ENCODE measurements at regions not wholly inside any gene's neighbourhood (a gene's known extent, or its start where the extent isn't known, plus 50 kb on each side); places are given as distances from the start of the nearest gene placed in this dataset.
"Not testable (repeated sequence)": the region's sequence is repeated elsewhere in the genome, so short reads cannot be mapped to it uniquely, and the experiment has no call there.

DNA sequence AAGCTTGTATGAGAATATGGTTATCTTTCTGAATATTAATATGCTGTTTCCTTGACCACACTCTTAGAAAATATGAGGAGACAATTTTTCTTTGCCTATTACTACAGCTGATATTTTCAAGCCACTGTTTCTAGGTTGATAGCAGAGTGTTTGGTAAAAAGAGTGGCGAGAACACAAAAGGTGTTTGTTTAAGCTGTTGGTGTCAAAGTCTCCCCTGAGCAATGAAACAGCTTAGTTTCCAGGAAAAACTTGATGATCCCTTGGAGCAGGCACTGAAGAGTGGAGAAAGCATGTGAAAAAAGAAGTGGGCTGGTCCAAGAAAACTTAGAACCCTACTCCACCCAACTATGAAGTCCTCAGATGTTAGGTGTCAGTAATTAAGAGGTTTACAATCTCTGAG lies 182.7 kb downstream of the TFAP2B start:
- DNase-seq = no peak

DNA sequence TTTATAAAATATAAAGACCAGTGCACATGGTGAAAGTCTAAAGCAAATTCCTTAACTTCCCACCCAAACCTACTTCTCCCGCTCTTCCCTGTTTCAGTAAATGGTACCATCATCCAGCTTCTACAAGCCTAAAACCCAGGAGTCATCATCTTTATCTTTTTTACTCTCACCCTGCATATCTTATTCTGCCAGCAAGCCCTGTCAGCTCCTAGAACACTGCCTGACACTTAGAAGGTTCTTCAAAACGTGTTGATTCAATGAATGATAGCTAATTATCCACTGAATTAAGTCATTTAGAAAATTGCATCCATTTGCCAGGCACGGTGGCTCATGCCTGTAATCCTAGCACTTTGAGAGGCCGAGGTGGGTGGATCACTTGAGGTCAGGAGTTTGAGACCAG lies 185.7 kb downstream of the TFAP2B start:
- DNase-seq = no peak

DNA sequence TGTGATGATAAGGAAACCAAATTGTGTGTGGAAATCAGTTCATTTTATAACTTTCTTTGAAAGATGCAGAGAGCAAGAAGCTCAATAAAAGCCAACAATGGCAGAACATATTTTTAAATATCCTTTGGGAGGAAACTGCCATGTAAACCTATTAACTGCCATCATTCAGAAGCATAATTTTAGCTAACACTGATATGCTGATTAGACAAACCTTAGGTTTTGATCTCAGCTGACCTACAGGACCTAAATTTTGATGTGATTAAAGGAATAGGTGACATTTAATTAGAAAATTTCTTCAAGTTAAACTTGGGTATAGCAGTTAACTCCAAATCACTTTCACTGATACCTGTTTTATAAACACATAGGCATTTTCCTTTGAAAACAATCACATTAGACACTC lies 187.1 kb downstream of the TFAP2B start:
- DNase-seq = no peak

DNA sequence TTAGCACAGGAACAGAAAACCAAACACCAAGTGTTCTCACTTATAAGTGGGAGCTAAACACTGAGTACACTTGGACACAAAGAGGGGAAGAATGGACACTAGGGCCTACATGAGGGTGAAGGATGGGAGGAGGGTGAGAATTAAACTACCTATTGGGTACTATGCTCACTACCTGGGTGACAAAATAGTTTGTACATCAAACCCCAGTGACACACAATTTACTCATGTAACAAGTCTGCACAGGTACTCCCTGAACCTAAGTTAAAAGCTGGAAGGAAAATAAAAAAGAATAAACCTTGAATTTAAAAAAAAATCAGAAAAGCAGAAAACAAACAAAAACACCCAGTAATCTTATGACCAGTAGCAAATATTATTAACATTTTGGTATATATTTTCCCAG lies 188.6 kb downstream of the TFAP2B start:
- DNase-seq = no peak

DNA sequence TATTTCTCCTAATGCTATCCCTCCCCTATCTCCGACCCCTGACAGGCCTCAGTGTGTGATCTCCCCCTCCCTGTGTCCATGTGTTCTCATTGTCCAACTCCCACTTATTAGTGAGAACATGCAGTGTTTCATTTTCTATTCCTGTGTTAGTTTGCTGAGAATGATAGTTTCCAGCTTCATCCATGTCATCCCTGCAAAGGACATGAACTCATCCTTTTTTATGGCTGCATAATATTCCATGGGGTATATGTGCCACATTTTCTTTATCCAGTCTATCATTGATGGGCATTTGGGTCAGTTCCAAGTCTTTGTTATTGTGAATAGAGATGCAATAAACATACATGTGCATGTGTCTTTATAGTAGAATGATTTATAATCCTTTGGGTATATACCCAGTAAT lies 190.0 kb downstream of the TFAP2B start:
- not testable (repeated sequence) for DNase-seq

DNA sequence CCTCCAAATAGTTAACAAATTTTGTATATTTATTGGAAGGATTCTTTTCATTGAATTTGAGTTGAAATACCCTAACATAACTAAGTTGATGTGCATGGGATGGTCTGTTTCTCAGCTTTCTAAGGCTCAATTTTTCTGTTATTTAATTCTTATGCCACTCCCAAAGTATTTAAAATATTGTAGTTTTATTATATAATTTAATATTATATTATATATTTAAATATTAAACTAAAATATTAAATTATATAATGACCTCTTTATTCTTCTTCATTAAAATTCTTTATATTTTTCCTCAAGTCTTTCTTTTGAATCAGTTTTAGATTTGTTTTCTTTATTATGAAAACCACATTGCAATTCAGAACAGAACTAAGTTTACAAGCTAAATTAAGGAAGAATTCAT lies 194.7 kb downstream of the TFAP2B start:
- DNase-seq = no peak

DNA sequence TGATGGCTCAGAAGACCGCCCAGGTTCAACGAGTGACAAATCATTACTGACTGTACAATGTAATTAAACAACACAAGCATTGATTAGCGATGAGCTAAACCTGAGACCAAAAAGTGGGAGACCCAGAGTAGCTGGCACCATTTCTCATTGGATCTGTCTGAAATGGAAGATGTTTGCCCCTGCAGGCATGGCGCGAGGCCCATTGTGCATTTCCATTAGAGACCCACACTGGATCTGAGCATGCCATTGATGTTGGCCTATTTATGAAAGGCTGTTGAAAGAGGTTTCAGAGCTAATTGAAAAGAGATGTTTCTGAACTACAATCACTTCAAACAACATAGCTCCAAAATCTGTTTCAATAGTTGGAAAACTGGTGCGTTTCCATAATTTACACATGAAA lies 196.7 kb downstream of the TFAP2B start:
- DNase-seq = peak in 1 of 3 experiments; percentile 6

DNA sequence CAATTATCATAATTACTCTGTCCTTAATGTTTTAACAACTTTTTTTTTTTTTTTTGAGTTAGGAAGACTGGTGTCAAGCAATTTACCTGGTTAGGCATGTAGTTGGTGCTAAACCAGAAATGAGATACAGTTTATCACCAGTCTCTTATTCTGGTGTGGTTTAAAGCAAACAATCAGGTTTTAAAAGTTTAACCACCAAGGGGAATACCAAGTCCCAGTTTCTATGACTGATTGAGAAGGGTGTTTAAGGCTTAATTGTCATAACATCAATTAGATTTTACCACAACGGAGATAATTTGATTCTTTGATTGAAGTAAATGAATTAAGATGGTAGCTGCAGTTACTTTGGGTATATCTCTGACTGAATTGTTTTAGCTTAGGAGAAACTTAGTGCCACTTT lies 197.8 kb downstream of the TFAP2B start:
- no peak for DNase-seq

DNA sequence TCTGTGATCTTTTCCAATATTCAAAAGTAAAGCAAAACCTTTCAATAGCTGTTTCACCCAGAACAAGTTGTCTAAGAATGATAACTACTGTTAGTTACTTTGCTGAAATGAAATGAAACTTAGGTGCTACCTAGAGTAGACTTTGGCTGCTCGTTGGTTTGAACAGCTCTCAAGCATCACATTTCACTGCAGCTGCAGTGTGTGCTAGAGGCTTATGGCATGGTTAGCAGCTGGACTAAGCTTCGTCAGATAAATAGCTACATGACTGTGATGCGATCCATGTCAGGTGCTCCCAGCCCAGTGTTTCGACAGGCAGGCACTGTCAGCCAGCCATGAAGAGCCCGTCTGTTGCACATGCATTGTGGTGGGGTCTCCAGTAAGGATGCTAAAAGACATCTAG lies 201.1 kb downstream of the TFAP2B start:
- peak in 2 of 3 experiments; percentile 4 to 76 for DNase-seq

DNA sequence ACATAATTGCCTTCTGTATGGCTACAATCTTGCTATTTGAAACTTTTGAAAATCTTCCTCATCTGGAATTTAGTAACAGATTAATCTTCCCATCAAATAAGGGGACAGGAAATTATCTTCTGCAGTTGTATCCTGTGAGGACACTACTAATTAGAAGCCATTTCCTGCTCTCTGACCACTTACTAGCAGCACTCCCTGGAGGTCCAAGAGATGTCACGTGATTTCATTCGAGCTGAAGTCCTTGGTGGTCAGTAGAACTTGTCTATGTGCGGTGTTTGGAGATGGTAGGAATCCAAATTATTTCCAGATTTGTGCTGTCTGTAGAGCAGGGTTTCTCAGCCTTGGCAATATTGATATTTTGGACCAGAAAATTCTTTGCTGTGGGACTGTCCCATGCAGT lies 202.5 kb downstream of the TFAP2B start:
- DNase-seq = peak in 1 of 3 experiments; percentile 28

DNA sequence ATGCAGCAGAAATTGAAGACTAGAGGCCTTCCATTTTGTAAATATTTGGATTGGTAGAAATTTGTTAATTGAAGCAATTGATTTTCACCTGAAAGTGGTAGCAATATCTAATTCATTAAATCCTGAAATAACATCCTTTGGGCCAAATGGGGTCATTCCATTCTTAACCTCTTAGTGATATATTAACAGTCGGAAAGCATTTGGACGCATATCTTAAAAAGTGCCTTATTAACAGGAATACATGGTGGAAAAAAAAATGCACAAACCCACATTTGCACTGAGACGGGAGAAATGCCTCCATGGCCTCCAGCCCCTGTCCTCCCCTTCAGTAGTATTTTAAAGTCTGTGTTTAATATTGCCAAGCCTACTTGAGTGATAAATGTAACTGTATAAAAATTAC lies 205.5 kb downstream of the TFAP2B start:
- DNase-seq = no peak

DNA sequence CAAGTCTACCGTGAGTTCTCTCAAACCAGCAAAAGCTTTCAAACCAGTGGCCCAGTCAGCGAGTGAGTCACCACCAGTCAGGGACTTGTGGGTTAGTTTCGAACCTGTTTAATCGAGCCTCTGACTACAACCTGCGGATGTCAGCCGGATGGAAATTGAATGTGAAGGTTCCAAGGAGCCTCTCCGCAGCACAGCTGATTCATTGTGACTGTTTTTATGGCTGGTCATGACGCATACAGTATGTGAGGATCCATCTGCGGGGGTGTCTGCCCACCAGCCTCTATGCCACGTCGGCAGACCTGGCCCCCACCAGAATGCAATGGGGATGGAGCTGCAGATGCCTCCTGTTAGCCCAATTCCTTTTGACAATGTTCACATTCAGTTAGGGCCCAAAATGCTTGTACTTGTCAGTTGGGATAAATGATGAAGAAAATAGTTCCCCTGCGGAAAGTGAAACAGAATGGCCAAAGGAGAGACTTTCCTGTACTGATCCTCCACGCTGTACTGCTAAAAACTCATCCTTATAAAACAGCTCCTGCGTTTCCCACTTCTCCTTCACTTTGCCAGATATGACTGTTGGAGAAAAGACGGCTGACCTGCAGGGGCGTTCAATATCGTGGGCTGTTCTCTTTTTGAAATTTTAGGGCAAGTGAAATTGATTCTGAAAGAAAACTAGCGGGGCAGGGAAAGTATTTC lies 206.6 kb downstream of the TFAP2B start:
- DNase-seq = no peak

DNA sequence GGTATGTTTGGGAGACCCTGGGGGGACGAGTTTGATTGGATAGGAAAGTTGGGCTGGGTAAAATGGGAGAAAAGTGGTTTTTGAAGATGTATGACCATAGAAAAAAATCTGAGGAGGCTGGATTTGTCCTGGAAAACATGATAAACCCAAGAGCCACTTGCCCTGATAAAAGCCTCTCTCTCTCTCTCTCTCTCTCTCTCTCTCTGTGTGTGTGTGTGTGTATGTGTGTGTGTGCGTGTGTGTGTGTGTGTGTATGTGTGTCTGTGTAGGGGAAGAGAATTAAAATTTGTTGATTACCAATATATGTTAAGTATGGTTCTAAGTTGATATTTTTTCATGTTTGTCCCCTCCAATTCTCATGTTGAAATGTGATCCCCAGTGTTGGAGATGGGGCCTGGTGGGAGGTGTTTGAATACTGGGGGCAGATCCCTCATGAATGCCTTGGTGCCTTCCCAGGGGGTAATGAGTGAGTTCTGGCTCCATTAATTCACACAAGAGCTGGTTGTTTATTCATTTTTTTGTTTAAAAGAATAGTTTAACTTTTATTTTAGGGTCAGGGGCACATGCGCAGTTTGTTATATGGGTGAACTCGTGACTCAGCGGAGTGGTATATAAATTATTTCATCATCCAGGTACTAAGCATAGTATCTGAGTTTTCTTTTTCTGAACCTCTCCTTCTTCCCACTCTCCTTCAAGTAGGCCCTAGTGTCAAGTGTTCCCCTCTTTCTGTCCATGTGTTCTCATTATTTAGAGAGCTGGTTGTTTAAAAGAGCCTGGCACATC lies 208.8 kb downstream of the TFAP2B start:
- no peak for DNase-seq

DNA sequence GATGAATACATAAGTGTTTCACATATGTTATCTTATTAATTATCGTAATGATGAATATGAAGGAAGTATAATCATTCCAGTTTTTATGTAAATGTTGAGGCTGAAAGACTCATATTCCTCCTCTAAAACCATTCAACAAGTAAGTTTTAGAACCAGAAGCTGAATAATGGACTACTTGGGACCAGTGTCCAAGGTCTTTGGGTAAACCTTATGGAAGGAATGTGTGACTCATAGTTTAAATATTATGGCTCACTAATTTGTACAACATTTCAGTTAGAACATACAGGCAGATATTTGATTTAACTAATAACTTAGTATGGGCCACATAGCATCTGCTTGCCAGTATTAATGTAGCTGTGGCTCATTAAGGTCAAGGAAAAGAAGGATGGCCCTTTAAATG lies 209.6 kb downstream of the TFAP2B start:
- DNase-seq = no peak

DNA sequence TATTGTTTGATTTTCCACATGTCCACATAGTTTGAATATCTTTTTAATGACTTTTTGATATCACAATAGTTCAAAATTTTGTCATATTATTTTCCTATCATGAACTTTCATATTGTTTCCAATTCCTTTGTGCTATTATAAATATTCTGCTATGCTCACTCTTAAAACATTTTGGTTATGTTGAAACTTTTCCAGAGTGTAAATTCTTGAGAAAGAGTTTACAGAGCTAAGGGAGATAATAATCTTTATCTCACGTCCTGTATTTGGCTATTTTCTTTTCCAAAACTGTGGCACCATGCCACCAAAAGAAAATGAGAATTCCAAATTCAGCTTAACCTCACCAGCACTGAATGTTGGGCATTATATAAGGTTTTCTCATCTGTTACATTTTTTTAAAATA lies 210.9 kb downstream of the TFAP2B start:
- no peak for DNase-seq

DNA sequence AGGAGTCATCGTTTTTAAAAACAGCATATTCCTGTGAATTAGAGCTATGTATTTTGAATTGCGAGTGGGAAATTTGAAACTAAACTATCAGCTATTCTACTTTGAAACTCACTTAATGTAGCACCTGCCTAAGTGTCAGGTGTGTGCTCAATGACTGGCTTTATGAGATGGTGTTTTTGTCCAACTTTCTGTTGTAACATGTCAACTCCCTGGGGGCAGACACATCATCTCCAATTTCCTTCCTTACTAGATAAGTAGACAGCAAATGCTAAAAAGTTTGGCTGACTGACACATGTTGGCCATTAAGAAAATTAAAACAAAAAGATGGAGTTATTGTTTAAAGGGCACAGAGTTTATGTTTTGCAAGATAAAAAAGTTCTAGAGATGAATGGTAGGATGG lies 226.9 kb downstream of the TFAP2B start:
- DNase-seq = peak; percentile 24 to 85 (median 69)

DNA sequence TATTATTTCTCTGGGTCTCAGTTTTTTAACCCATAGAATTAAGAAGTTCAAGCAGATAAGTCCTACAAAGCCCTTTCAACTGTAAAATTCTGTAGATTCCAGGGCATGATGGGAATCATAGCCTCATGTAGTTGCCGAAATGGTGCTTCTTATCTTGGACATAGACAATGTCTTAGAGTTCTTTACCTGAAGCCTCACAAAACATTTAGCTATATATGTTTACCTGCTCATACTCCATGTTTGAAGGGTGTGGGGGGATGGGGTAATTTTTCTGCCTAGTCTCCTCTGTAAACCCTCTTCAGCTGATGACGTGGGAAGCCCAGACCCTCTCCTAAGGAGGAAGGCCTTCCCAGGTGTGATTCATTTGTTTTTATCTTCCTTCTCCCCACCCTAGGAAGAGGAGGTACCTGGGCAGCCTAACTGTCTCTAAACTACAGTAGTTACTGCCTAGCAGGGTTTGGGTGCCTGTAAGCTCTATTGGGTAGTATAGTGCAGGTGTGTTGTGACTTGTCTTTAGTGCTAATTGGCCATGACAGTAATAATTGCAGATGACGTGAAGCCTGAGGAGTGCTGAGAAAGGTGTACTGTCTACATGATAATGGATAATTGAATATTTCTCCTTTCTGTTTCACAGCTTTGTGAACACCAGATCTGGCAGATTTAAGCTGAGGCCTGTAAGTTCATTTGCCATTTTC lies 230.8 kb downstream of the TFAP2B start:
- peak in 2 of 3 experiments; percentile 74 to 81 for DNase-seq

DNA sequence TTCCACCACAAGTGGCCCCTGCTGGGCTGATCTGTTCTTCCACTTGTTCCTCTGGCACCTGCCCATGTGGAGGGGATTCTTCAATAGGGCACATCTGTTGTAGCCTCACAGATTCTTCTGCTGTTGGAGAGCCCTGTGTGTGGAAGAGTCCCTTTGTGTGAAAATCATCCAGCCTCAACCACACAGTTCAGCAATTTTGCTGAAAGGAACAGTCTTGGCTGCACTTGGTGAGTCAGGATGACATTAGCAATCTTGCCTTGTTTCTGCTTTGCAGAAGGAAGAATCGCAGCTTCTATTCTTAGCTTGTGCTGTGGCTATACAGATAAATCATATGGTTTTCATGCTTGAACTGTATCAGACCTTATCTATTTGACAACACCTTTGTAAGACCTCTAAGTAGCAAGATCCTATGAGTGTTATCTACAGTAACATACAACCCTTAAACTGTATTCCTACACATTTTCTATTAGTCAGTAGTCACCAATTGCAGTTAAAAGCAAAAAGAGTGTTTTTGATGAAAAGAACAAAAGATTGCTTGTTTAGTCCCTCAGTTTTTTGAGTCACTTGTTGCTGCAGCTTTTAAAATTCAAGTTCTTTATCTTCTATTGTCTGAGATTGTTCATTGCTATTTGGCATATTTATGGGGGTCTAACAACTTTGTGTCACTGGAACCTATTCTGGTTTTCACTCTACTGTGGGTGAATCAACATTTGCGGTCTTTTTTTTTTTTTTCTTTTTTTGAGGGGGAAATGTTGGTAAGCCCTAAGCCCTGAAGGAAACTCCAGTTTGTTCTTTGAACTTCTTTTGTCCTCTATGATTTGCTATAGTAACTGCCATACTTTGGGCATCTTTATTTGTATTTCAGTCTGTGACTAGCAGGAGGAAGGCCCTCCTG lies 231.6 kb downstream of the TFAP2B start:
- peak in 1 of 3 experiments; percentile 88 for DNase-seq

DNA sequence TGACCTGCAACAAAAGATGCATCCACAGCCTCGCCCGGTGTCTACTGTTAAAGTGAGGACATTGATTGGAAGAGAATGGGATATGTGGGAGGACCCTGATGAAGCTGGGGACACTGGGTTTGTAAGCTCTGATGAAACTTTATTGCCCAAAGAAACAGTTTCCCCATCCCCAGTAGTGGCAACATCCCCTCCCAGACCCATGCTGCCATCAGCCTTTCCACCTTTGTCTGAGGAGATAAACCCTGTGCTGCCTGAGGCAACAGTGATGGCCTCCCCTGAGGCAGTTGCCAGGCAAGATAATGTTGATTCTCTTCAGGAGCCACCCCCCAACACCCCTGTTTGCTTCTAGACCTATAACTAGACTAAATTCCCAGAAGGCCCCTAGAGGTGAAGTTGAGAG lies 234.0 kb downstream of the TFAP2B start:
- not testable (repeated sequence) for DNase-seq

DNA sequence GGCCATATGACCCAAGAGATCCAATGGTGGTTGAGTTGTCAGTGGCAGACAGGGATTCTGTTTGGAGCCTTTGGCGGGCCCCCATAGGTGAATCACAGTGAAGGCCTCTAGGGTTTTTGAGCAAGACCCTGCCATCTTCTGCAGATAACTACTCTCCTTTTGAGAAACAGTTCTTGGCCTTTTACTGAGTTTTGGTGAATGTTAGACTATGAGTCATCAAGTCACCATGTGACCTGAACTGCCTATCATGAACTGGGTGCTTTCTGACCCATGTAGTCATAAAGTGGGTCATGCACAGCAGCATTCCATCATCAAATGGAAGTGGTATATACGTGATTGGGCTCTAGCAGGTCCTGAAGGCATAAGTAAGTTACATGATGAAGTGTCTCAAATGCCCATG lies 236.6 kb downstream of the TFAP2B start:
- not testable (repeated sequence) for DNase-seq

DNA sequence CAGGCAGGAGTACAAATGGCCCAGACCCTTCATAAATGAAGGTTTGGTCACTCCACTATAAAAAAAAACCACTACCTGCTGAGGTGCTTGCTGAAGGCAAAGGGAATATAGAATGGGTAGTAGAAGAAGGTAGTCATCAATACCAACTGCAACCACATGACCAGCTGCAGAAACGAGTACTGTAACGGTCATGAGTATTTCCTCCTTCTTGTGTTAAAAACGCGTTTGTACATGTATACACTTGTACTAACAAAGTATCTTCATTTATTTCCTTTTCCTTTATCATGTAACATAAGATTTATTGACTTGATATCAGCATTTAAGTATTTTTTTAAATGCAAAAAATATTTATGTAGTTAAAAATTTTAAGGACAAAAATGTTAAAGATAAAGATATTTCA lies 238.6 kb downstream of the TFAP2B start:
- DNase-seq = no peak

DNA sequence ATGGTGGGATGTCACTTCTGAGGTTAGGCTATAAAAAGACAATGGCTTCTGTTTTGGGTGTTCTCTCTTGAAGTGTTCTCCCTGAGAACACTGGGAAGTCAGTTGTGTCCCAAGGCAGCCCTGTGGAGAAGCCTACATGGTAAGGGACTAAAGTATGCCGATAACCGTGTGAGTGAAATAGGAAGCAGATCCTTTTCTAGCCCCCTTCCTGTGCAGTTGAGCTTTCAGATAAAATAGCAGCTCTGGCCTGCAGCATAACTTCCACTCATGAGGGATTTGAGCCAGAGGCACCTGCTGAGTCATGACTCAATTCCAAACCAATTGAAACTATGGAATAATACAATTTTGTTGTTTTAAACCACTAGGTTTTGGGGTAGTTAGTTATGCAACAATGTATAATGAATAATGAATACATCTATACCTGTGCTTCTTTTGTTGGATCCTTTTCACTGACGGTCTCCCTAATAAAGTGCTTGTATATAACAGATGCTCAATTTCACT lies 241.6 kb downstream of the TFAP2B start:
- DNase-seq = no peak

Data from NCI-H1417 (cell line).